ENCODE measurements at regions not wholly inside any gene's neighbourhood (a gene's known extent, or its start where the extent isn't known, plus 50 kb on each side); places are given as distances from the start of the nearest gene placed in this dataset.

DNA sequence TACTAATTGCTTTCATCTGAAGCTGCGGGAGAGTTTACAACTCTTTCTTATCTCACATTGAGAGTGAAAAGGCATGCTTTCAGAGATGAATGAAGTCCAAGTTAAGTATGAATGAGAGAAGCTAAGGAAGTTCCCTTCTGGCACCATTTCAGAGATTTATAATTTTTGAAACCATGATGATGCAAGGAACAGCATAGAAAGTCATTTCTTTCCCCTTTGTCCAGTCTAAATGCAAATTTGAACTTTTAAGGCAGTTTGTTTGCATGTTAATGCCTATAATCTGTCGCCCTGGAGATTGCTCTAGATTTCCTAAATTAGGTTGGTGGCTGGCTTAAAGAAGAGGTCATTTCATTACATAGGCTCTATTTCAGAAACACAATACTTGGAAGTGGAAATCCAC lies 594.8 kb upstream of the GOT2 start:
- TF ChIP-seq CTCF (IDR thresholded peaks at IDR 0.05) = no peak
- no peak for TF ChIP-seq POLR2AphosphoS5 (IDR thresholded peaks at IDR 0.05)
- TF ChIP-seq POLR2A (IDR thresholded peaks at IDR 0.05) = no peak

All from upper lobe of left lung (tissue), 4 donors.